ENCODE measurements at regions not wholly inside any gene's neighbourhood (a gene's known extent, or its start where the extent isn't known, plus 50 kb on each side); places are given as distances from the start of the nearest gene placed in this dataset.

- 0% methylated on average over 1 of the region's 1 CpG for whole genome bisulfite sequencing (ENCODE audit: low lambda C conversion rate)
- no peak overlapping the region for H3K27ac ChIP-seq (ENCODE audit: extremely low read length, insufficient read depth, low read length)
- no peaks in the 10 kb centered on the region for H3K36me3 ChIP-seq (replicated peaks in 1 of 2; ENCODE audit: control insufficient read depth in 1 of 2, insufficient read depth in 2 of 2, low read length in 2 of 2)
- H3K27me3 ChIP-seq (ENCODE audit: control insufficient read depth in 1 of 2, insufficient read depth in 2 of 2, low read length in 2 of 2), result no peaks in the 10 kb centered on the region
- ChIA-PET POLR2A (no interaction called here), CTCF (ENCODE audit: low intra/inter-chr PET ratio, low total read pairs) (no interaction called here)
- no peak overlapping the region for H3K4me3 ChIP-seq (replicated peaks in 1 of 3; ENCODE audit: insufficient read depth in 1 of 3, low read depth in 2 of 3, low read length in 3 of 3)
- in situ Hi-C loops (cut with HindIII; ENCODE audit: extremely low pct_ligation_motif_present, low pct_unique_long_range_greater_than_20kb), result no loop called here
- H2AFZ ChIP-seq (ENCODE audit: low read length), result no peak overlapping the region
- H4K20me1 ChIP-seq (ENCODE audit: insufficient read depth, low read length), result no peaks in the 10 kb centered on the region
- BruUV-seq (replicated peaks), result no TSS peak
- FAIRE-seq (no peak), DNase-seq (ENCODE audit: low spot score) (no peak), ATAC-seq (no peak)
- no peak overlapping the region for H3K9ac ChIP-seq (ENCODE audit: insufficient read depth, low read depth, low read length)
- H3K4me1 ChIP-seq (ENCODE audit: insufficient read depth, low read length), result no peaks in the 10 kb centered on the region
- H3K4me2 ChIP-seq (ENCODE audit: low read depth, low read length), result no peak overlapping the region
- intact Hi-C loops (cut with micrococcal nuclease; ENCODE audit: unreplicated experiment), result no loop called here
- peaks cover 71% of the 10 kb centered on the region for H3K9me3 ChIP-seq (ENCODE audit: low read length)
- TF ChIP-seq RCOR2 (CRISPR knock-in tag; IDR thresholded peaks at IDR 0.05) (no peak), AGO1 (IDR thresholded peaks at IDR 0.05; ENCODE audit: low read depth, low read length, poor library complexity, severe bottlenecking) (no peak), KDM6A (CRISPR knock-in tag; IDR thresholded peaks at IDR 0.05; ENCODE audit: low read depth) (no peak), IRX3 (CRISPR knock-in tag; IDR thresholded peaks at IDR 0.05; ENCODE audit: borderline replicate concordance, low read depth) (no peak), ZNF747 (CRISPR knock-in tag; IDR thresholded peaks at IDR 0.05; ENCODE audit: borderline replicate concordance) (no peak), GMEB2 (CRISPR knock-in tag; IDR thresholded peaks at IDR 0.05; ENCODE audit: low read depth) (no peak), ZNF10 (CRISPR knock-in tag; IDR thresholded peaks at IDR 0.05; ENCODE audit: borderline replicate concordance, low read depth) (no peak), SSRP1 (CRISPR knock-in tag; IDR thresholded peaks at IDR 0.05) (no peak), ZNF572 (CRISPR knock-in tag; IDR thresholded peaks at IDR 0.05) (no peak), ZFP36L1 (CRISPR knock-in tag; IDR thresholded peaks at IDR 0.05) (no peak), ZNF317 (CRISPR knock-in tag; IDR thresholded peaks at IDR 0.05) (no peak), RFX5 (IDR thresholded peaks at IDR 0.05; ENCODE audit: low read depth, low read length) (no peak), ZIK1 (CRISPR knock-in tag; IDR thresholded peaks at IDR 0.05; ENCODE audit: borderline replicate concordance, low read depth) (no peak)
- TF ChIP-seq, protein P1, sequence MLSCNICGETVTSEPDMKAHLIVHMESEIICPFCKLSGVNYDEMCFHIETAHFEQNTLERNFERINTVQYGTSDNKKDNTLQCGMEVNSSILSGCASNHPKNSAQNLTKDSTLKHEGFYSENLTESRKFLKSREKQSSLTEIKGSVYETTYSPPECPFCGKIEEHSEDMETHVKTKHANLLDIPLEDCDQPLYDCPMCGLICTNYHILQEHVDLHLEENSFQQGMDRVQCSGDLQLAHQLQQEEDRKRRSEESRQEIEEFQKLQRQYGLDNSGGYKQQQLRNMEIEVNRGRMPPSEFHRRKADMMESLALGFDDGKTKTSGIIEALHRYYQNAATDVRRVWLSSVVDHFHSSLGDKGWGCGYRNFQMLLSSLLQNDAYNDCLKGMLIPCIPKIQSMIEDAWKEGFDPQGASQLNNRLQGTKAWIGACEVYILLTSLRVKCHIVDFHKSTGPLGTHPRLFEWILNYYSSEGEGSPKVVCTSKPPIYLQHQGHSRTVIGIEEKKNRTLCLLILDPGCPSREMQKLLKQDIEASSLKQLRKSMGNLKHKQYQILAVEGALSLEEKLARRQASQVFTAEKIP (CRISPR knock-in tag; IDR thresholded peaks at IDR 0.05; ENCODE audit: borderline replicate concordance), result no peak
- TF ChIP-seq, protein P2, sequence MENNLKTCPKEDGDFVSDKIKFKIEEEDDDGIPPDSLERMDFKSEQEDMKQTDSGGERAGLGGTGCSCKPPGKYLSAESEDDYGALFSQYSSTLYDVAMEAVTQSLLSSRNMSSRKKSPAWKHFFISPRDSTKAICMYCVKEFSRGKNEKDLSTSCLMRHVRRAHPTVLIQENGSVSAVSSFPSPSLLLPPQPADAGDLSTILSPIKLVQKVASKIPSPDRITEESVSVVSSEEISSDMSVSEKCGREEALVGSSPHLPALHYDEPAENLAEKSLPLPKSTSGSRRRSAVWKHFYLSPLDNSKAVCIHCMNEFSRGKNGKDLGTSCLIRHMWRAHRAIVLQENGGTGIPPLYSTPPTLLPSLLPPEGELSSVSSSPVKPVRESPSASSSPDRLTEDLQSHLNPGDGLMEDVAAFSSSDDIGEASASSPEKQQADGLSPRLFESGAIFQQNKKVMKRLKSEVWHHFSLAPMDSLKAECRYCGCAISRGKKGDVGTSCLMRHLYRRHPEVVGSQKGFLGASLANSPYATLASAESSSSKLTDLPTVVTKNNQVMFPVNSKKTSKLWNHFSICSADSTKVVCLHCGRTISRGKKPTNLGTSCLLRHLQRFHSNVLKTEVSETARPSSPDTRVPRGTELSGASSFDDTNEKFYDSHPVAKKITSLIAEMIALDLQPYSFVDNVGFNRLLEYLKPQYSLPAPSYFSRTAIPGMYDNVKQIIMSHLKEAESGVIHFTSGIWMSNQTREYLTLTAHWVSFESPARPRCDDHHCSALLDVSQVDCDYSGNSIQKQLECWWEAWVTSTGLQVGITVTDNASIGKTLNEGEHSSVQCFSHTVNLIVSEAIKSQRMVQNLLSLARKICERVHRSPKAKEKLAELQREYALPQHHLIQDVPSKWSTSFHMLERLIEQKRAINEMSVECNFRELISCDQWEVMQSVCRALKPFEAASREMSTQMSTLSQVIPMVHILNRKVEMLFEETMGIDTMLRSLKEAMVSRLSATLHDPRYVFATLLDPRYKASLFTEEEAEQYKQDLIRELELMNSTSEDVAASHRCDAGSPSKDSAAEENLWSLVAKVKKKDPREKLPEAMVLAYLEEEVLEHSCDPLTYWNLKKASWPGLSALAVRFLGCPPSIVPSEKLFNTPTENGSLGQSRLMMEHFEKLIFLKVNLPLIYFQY (CRISPR knock-in tag; IDR thresholded peaks at IDR 0.05; ENCODE audit: borderline replicate concordance), result no peak
- no peaks in the 10 kb centered on the region for H3K79me2 ChIP-seq (ENCODE audit: insufficient read depth, low read length)
Measured at GRCh38 chr16:60681043-60681442, 1355.2 kb downstream of the CDH8 start.

All from HepG2 (cell line).